NB4 (cell line): ENCODE measurements at regions not wholly inside any gene's neighbourhood (a gene's known extent, or its start where the extent isn't known, plus 50 kb on each side); places are given as distances from the start of the nearest gene placed in this dataset.

Experiments used
- CTCF ChIP-seq: IDR thresholded peaks from one replicate; pipeline ENCODE4 v1.5.1; 2012; ENCODE audit warnings: low read depth, low read length
- POLR2A ChIP-seq: IDR thresholded peaks from 2 replicates; pipeline ENCODE4 v1.6.1; 2011; ENCODE audit warnings: mild to moderate bottlenecking; ENCODE audit not compliant: insufficient read length; ENCODE audit errors: extremely low read depth

DNA sequence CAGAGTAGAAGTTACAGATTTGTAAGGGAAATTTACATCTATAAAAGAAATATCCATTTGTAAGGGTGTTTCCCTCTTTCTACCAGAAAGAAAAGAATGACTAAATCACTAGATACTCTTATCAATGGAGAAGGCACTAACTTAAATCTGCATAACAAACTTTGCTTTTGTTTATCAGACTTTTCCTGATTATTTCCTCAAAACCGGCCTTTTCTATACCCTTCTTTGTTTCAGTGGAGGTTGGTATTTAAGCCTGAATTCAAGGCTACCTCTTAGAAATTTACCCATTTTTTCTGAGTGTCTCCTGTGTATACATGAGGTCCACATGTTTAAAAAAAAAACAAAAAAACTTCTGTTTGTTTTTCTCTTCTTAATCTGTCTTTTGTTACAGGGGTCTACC is 80.4 kb upstream of the GRPR start:
- no peak for TF ChIP-seq CTCF
- no peak for TF ChIP-seq POLR2A
